ENCODE measurements at regions not wholly inside any gene's neighbourhood (a gene's known extent, or its start where the extent isn't known, plus 50 kb on each side); places are given as distances from the start of the nearest gene placed in this dataset.

- TF ChIP-seq POLR2A (IDR thresholded peaks at IDR 0.05), result no peak
- peak; percentile 54 to 79 (median 63) for TF ChIP-seq CTCF (IDR thresholded peaks at IDR 0.05)
Measured at GRCh38 chr2:129396980-129397599, 582.4 kb upstream of the RAB6C start.
